SK-N-SH treated with all-trans-retinoic acid at 6 μM for 48 hours (cell line): ENCODE measurements at regions not wholly inside any gene's neighbourhood (a gene's known extent, or its start where the extent isn't known, plus 50 kb on each side); places are given as distances from the start of the nearest gene placed in this dataset.

Source experiments
- ISL1 ChIP-seq: fragments of 250-450 bp; sonication (Bioruptor Pico); IDR thresholded peaks from 2 replicates; pipeline ENCODE4 v2.1.2; 2022; ENCODE audit warnings: mild to moderate bottlenecking, moderate library complexity
- TCF4 ChIP-seq: fragments of 250-450 bp; sonication (Bioruptor Pico); IDR thresholded peaks from 2 replicates; pipeline ENCODE4 v1.8.0; 2021; ENCODE audit warnings: mild to moderate bottlenecking, moderate library complexity, borderline replicate concordance
- ZFP3 ChIP-seq: fragments of 250-450 bp; sonication (Bioruptor Pico); IDR thresholded peaks from 2 replicates; pipeline ENCODE4 v1.5.0; 2020; ENCODE audit warnings: mild to moderate bottlenecking, moderate library complexity
- ZNF70 ChIP-seq: fragments of 450-650 bp; formaldehyde crosslinking; IDR thresholded peaks from 2 replicates; pipeline ENCODE4 v1.5.0; 2020; ENCODE audit warnings: mild to moderate bottlenecking, moderate library complexity

- TF ChIP-seq ZFP3 (no peak), TCF4 (no peak), ISL1 (CRISPR knock-in tag) (no peak), ZNF70 (no peak)
These were observed 145.9 kb downstream of the CDC5L start for GRCh38 chr6:44533421-44533820.
